Choroid plexus epithelial cell (primary cell): ENCODE measurements at regions not wholly inside any gene's neighbourhood (a gene's known extent, or its start where the extent isn't known, plus 50 kb on each side); places are given as distances from the start of the nearest gene placed in this dataset.

ENCODE experiments used
- DNase-seq: peaks from one replicate; pipeline ENCODE4 v3.0.0-alpha.2; 2010; ENCODE audit warnings: low read depth
- H3K4me3 ChIP-seq: 2 replicates; pipeline ENCODE4 v1.5.1; 2011; ENCODE audit warnings: low read depth, mild to moderate bottlenecking, control low read depth, low read length, moderate library complexity
- TF ChIP-seq, protein P1 (sequence below): conservative IDR thresholded peaks from 2 replicates; pipeline ENCODE4 v1.5.1; 2011; ENCODE audit warnings: low read depth, mild to moderate bottlenecking, control low read depth, inconsistent platforms, low read length, moderate library complexity

DNA sequence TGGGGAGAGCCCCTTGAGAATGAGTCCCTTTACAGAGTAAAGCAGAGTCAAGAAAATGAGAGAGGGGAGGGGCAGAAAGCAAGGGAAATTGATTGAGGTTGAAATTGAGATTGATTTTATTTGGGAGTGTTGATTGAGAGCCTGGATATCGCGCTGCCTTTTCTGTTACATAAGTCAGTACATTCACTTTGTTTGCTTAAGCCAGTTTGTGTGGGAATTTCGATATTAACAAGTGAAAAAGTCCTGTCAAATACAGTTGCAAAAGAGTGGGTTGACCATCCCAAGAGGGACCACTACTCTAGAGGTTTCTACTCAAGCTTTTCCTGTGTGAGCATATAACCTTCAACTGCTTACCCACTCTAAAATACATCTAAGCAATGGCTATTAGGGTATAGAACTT lies 331.4 kb upstream of the AZI2 start:
- TF ChIP-seq, protein P1, sequence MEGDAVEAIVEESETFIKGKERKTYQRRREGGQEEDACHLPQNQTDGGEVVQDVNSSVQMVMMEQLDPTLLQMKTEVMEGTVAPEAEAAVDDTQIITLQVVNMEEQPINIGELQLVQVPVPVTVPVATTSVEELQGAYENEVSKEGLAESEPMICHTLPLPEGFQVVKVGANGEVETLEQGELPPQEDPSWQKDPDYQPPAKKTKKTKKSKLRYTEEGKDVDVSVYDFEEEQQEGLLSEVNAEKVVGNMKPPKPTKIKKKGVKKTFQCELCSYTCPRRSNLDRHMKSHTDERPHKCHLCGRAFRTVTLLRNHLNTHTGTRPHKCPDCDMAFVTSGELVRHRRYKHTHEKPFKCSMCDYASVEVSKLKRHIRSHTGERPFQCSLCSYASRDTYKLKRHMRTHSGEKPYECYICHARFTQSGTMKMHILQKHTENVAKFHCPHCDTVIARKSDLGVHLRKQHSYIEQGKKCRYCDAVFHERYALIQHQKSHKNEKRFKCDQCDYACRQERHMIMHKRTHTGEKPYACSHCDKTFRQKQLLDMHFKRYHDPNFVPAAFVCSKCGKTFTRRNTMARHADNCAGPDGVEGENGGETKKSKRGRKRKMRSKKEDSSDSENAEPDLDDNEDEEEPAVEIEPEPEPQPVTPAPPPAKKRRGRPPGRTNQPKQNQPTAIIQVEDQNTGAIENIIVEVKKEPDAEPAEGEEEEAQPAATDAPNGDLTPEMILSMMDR: no peak
- H3K4me3 ChIP-seq: no peak overlapping the region
- no peak for DNase-seq

DNA sequence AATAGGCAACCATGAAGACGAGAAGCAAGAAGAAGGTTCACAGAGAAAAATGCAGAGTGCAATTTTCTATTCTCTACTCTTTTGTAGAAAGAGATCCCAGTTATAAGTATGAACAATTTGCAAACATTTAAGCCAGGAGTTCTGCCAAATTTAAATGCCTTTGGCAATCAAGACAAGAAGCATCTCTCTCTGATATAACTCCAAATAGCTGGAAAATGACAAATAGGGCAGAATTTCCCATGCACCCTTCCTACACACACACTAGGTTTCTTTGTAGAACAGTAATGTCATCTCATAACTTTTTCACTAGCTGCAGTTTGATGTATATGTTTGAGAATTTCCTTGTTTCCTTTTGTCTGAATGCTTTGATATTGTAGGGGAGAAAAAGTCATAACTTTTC lies 333.5 kb upstream of the AZI2 start:
- no peak overlapping the region for H3K4me3 ChIP-seq
- DNase-seq: no peak
- TF ChIP-seq, protein P1: no peak

DNA sequence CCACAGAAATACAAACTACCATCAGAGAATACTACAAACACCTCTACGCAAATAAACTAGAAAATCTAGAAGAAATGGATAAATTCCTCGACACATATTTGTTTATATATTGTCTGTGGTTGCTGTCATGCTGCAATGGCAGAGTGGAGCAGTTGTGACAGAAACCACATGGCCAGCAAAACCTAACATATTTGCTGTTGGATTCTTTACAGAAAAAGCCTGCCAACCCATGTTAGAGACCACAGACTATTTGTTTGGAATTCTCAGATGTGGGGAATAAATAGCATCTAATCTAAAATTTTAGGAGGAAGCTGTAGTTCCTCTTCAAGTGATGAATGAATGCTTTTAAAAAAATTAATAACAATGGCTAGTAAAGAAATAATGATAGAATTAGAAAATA lies 341.6 kb upstream of the AZI2 start:
- no peak for DNase-seq
- TF ChIP-seq, protein P1: no peak
- no peak overlapping the region for H3K4me3 ChIP-seq

DNA sequence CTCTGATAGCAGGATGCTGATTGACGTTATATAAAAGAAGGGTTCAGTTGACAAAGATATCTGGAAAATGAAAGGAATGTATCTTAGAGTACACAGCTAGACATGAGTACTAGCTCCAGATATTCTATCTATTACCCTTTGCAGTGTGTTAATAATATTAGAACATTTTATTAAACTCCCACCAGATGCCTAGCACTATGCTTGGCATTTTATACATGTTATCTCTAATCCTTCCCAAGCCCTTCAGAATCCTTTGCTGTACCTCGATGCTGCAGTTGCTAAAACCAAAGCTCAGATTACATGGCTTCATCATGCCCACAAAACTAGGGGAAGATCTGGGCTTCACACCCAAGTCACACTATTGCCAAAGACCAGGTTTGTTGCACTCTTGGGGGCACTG lies 350.1 kb upstream of the AZI2 start:
- no peak for DNase-seq
- no peak overlapping the region for H3K4me3 ChIP-seq
- TF ChIP-seq, protein P1: no peak

DNA sequence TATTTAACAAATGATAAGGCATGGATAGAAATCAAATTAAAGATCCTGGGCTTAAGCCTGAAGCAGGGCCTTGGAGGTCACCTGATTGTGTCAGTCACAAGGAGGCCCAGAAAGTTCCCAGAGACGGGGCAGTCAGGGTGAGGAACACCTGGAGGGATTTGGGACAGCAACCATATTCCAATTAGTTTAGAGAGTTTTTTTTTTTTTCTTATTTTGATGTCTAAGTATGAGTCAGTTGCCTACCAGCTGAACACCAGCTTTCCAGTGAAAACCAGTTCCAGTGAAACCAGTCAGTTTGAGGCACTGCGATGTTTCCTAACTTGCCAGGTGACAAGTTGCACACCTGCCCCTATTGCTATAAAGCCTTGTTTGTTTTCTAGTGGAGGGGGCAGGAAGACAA lies 350.7 kb upstream of the AZI2 start:
- no peak for DNase-seq
- no peak overlapping the region for H3K4me3 ChIP-seq
- TF ChIP-seq, protein P1: no peak

DNA sequence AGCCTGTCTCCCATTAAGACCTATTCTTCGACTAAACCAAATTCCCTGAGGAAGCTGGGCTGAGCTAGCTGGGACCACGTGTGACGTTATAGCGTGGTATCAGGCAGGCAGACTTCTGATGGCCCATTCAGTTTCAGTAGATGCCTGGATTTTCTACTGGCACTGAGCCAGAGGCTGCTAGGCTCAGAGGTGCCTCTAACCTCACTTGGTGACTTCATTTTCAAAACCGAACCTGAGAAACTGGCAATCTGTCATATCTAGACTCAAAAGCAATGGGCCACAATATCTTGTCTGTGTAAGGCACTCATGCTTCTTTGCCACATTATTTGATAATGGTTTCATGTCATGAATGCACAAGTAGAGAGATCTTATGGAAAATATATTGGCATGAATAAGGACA lies 352.1 kb upstream of the AZI2 start:
- DNase-seq: no peak
- H3K4me3 ChIP-seq: no peak overlapping the region
- TF ChIP-seq, protein P1: no peak

DNA sequence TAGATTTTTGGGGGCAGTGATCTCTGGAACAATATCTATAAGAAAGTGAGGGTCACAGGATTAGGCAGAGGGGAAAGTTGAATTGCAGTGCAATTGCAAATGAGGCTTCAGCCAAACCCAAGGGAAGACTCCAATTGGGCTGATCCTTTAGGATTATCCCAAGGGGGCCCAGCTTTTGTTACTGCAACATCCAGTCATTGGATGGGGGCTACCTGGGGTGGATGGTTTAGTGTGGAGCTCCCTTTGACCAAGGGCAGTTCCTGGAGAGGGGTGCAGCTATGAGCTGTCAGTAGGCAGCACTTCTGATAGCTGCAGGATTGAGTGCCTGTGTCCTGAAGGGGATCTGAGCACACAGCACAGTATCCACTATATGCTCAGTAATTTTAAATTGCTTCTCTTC lies 355.2 kb upstream of the AZI2 start:
- no peak for DNase-seq
- H3K4me3 ChIP-seq: no peak overlapping the region
- TF ChIP-seq, protein P1: no peak
